ENCODE measurements at regions not wholly inside any gene's neighbourhood (a gene's known extent, or its start where the extent isn't known, plus 50 kb on each side); places are given as distances from the start of the nearest gene placed in this dataset.

DNA sequence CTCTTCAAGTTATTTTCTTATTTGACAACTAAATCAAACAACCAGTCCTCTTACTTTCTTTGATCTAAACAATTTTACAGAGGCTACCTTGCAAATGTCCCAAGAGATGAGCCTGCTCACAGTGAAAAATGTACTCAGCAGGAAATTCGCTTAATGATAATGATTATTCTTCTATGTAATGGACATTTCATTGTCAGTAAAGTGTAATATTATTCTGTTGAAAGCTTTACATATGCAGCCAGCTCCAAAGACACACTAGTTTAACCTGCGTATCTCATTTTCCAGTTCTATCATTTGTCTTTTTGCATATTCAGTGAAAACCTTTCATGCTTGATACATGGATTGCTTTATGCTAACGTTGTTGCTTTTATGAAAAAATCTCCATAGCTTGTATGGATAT, 758.7 kb upstream of the ZNF608 start:
- DNase-seq (ENCODE audit: low read depth in 2 of 2), result no peak

DNA sequence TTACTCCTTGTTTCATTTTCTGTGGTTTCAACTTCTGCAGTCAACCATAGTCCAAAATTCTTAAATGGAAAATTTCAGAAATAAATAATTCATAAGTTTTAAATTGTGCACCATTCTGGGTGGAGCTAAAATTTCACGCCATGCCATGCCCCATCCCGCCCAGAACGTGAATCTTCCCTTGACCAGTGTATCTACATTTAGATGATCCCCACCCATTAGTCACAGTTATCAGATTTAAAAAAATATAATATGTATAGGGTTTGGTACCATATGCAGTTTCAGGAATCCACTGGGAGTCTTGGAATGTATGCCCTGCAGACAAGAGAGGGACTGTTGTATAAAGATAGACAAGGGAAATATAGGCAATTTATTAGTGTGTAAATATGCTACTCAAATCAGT, 759.7 kb upstream of the ZNF608 start:
- DNase-seq (ENCODE audit: low read depth in 2 of 2), result no peak

DNA sequence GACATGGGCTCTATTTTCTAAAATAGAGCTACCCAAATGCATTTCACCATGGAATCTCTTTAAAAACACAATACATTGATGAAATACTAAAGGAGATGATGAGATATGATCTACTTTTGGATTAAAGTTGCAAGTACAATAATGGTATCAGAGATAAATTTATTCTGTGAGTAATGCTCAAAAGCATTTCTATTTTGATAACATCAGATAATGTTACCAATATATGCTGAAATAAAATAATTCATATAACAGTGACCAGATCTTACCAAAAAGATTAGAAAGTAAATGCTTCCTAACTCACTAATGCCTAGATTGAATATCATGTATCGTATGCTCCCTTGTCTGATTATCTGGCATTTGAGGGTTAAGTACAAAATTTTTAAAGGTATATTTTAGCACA, 761.8 kb upstream of the ZNF608 start:
- no peak for DNase-seq (ENCODE audit: low read depth in 2 of 2)

DNA sequence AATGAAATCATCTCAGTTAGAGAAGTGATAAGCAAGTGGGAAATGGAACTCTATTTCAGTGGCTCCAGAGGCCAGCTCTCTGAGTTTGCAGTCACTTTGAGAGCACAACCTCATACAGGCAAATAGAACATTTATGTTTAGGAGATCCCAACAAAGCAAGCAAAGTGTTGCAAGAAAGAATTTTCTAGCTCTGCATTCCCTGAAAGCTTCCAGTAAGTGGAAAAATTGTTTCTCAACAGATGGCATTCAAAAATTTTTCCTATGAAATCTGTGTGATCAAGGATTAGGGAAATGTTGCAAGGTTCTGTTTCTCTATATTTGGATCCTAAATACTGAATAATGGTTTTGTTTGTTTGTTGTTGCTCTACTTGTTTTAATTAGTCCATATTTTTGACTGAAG, 764.2 kb upstream of the ZNF608 start:
- DNase-seq (ENCODE audit: low read depth in 2 of 2), result no peak

DNA sequence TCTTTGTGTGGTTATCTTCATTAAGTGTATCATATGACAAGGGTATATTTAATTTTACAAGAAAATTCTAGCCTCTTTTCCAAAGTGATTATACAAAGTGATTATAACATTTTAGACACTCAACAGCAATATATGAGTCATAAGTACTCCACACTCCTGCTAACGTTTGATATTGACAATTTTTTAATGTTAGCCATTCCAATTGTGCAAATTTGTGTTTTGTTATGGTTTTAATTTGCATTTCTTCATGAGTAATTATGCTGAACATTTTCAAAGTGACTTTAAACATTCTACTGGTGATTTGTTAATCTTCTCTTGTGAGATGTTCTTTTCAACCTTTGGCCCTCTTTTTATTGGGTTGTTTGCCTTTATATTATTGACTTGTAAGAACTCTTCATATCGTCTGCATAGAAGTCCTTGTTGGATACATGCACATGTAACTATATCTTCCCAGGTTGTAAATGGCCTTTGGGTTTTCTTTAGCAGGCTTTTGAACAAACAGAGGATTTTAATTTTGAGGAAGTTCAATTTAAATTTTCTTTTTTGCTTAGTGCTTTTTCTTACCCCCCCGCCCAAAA, 771.6 kb upstream of the ZNF608 start:
- DNase-seq (ENCODE audit: low read depth in 2 of 2), result no peak

DNA sequence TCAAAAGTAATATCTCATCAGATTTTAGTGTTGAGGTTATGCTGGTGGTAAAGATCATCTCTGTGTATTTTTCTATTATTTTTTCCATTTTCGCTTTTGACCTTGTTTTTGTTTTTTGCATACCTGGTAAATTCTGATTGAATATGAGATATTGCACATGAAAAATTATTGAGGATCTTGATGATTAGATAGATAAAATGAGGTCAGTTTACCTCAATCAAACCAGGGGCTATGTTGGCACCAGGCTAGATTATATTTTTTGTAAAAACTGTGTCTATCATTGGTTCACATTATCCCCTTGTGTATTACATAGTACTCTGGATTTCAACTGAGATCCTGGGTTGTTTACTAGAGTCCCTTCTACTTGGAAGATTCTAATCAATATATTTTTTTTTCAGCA, 774.9 kb upstream of the ZNF608 start:
- no peak for DNase-seq (ENCODE audit: low read depth in 2 of 2)

DNA sequence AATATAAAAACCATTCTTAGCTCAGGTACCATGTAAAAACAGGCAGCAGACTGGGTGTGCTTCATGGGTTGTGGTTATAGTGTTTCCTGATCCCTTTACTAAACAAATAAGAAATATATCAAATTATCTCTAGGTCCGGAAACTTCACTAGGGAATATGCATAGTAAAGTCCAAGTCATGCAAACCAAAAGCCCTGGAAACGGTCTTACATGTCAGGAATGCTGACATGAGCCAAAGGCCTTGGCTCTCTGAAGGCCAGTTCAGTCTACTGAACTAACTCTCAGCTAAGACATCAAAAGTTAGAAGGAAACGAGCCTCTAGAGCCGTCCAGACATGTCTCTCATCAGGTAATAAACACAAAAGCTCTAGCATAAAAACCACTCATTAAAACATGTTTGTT, 778.9 kb upstream of the ZNF608 start:
- DNase-seq (ENCODE audit: low read depth in 2 of 2), result no peak

DNA sequence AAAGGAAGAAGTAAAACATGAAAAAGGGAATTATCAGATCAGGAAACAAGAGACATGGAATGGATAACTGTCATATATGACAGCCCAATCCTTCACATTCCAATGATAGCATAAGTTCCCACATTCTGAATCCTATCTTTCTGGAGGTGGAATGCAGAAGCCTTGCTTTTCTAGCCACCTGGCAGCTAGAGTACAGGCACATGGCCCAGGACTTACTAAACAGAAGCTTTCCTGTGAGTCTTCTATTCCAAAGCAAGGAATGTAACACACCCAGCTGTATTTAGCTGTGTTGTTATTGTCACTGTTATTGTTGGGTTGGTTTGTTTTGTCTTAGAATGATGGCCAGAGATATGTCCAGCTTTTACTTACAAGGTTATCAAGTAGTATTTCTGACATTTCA, 780.5 kb upstream of the ZNF608 start:
- DNase-seq (ENCODE audit: low read depth in 2 of 2), result no peak

DNA sequence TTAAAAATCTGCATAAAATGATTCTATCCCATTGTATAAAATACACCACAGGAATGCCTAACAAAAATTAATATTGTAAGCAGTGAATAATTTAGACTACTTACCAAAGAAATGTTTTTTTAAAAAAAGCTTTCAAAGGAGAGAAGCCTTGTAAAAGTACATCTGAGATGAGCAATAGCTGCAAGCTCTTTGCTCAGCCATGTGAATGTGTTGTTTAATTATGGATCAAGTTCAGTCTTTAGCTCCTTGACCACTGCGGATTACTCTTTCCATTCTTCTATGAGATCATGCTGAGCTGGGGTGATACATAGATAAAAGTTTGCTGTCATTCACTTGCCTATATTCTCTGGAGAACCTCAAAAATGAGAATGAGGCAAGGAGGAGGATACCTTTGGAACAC, 782.4 kb upstream of the ZNF608 start:
- DNase-seq (ENCODE audit: low read depth in 2 of 2), result no peak

DNA sequence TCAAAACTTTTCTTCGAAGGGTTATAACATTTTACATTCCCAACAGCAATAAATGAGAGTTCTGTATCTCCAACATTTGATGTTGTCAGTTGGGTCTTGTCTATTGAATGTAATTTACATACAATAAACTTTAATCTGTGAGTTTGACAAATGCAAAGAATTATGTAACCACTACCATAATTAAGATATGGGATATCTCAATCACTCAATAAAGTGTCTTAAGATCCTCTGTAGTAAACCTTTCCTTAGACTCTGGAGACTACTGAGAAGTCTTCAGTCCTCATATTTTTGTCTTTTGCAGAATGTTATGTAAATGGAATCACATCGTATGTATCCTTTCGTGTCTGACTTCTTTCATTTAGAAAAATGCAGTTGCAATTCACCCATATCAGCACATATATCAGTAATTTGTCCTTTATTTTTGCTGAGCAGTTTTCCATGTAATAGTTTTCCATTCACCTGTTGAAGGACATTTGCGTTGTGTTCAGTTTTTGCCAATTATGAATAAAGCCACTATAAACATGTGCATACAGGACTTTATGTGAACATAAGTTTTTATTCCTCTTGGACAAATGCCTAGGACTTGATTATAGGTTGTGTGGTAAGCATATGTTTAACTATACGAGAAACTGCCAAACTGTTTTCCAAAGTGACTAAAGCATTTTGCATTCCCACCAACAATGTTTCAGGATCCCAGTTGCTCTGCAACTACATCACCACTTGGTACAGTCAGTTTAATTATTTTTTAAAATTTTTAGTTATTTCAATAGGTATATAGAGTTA, 784.6 kb upstream of the ZNF608 start:
- no peak for DNase-seq (ENCODE audit: low read depth in 2 of 2)

DNA sequence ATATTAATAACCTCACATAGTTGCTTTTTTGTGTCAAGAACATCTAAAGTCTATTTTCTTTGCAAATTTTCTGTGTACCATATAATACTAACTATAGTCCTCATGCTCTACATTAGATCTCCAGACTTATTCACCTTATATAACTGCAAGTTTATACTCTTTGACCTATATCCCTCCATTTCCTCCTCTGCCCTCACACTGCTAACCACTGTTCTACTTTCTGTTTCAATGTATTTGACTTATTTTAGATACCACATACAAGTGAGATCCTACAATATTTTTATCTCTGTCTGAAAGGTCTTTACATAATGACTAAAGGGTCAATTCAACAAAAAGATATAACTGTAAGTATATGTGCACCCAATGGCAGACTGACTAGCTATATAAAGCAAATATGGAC, 789.7 kb upstream of the ZNF608 start:
- no peak for DNase-seq (ENCODE audit: low read depth in 2 of 2)

DNA sequence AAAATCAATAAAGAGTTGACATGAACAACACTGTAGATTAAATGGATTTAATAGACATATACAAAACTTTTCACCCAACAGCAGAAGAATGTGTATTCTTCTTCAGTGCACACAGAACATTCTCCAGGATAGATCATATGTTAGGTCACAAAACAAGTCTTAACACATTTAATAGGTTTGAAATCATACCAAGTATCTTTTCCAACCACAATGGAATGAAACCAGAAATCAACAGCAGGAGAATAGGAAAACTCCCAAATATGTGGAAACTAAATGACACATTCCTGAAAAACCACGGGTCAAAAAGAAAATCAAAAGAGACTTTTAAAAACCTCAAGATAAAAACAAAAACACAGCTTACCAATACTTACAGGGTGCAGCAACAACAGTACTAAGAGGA, 790.1 kb upstream of the ZNF608 start:
- no peak for DNase-seq (ENCODE audit: low read depth in 2 of 2)

DNA sequence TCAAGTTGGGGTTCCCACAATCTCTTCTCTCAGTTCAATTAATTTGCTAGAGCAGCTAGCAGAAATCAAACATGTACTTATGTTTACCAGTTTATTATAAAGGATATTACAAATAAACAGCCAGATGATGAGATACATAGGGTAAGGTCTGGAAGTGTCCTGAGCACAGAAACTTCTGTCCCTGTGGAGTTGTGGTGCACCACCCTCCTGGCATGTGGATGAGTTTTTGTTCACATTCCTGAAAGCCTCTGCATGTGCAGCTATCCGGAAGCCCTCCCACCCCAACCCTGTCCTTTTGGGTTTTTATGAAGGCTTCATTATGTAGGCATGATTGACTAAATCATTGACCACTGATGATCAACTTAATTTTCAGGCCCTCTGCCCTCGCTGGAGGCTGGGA, 791.2 kb upstream of the ZNF608 start:
- DNase-seq (ENCODE audit: low read depth in 2 of 2), result no peak

DNA sequence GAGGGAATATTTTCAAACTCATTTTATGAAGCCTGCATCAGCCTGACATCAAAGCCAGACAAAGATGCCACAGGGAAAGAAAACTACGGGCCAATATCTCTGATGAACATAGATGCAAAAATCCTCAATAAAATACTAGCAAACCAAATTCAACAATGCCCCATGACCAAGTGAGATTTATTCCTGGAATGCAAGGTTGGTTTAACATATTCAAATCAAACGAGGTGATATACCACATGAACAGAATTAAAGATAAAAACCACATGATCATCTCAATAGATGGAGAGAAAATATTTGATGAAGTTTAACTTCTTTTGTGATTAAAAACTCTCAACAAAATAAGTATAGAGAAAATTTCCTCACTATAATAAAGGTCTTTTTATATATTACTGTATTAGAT, 792.0 kb upstream of the ZNF608 start:
- DNase-seq (ENCODE audit: low read depth in 2 of 2), result no peak

DNA sequence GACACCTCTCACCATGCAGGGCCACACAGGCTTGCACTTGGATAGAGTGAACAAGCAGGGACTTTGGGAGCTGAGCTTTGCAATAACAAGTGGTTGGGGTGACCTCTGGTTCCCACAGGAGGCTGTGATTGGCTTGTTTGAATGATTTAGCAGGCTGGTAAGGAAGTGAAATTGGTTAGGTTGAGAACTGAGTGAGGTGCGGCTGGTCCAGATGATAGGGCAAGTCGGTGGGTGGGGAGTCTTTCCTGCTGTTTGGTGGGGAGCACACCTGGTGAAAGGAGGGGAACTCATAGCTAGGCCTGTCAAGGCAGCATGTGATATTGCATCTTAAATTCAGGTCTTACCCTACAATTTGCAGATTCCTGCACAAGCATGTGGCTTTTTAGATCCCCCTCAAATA, 794.6 kb upstream of the ZNF608 start:
- no peak for DNase-seq (ENCODE audit: low read depth in 2 of 2)

DNA sequence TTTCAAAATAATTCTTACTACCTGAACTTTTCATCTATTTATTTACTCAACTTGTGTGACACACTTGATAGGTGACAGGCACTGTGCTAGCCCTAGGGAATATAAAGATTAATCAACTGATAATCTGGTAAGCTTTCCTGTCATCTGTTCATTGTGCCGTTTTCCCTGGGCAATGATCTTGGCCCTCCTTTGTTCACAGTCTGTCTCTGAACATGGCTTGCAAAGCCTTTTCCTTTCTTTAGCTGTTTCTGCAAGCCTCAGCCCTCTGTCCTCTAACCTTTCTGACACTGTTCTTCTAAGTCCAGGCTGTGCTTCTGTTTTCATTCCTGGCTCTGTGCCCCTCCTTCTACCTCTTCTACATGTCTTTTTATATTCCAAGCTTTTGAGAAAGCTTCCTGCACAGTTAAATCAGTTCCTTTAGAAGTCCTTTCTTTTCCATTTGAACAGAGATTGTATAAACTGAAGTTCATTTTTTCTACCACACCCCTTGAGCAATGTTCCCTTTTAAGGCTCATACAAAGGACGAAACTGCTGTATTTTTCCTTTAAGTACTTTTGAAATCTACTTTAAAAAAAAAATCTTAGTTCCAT, 803.0 kb upstream of the ZNF608 start:
- DNase-seq (ENCODE audit: low read depth in 2 of 2), result no peak

DNA sequence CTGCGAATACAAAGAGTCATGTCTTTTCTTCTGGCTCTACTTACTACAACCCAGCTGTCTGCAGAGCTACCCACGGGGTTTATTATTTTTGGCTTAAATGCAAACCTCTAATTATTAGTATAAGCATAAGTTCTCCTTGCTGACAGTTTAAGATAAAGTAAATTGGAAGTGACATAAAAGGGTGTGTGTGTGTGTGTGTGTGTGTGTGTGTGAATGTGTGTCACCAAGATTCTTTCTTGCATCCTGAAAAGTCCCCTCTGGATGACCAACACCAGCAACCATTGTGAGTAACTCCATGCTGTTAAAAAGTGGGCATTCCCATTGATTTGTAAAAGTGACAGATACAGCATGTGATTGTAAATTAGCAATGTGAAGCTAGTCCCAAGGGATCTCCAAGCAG, 803.8 kb upstream of the ZNF608 start:
- DNase-seq (ENCODE audit: low read depth in 2 of 2), result no peak

DNA sequence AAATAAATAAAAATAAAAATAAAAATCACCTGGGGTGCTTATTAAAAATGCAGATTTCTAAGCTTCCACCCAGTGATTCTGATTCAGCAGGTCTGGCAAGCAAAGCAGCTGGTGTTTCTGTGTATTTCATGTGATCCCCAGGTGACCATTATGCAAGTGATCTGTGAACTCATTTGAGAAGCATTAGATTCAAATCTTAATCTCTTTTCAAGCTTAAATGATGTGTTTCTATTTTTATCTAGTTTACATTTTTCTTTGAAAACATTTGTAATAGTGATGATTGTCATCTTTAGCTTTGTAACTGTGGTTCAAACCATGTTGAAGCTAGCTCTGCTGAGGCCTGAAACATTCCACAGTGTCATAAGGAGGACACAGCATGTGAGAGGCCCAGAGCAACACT, 804.8 kb upstream of the ZNF608 start:
- no peak for DNase-seq (ENCODE audit: low read depth in 2 of 2)

DNA sequence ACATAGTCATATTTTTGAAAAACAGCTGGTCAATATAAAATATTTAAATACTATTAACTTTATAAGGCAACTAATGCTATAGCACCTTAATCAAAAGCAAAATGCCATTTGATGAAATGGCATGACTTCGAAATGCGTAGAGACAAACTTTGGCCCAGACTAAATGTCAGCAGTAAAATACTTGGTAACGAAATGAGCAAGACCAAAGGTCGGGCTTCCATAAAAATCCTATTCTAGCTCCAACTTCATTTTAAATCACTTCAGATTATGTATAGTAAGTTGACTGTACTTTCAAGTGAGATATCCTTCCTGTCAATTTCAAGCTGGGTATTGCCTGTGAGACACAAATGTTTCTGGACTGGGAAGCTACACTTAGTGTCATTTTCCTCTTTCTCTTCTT, 805.4 kb upstream of the ZNF608 start:
- DNase-seq (ENCODE audit: low read depth in 2 of 2), result no peak

DNA sequence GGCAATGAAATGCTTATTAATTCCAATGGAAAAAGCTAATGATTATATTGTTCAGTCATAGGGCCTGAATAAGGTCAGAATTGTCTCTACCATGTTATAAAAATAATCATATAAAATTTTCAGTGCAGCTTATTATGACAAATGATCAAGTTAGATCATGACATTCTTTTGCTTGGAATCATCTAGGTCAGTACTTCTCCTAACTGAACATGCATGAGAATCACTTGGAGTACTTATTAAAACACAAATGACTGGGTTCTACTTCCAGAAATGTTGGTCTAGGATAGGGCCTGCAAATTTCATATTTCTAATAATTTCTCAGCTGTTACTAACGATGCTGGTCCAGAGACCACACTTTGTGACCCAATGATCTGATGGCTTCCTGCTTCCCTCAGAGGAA, 806.0 kb upstream of the ZNF608 start:
- DNase-seq (ENCODE audit: low read depth in 2 of 2), result no peak

DNA sequence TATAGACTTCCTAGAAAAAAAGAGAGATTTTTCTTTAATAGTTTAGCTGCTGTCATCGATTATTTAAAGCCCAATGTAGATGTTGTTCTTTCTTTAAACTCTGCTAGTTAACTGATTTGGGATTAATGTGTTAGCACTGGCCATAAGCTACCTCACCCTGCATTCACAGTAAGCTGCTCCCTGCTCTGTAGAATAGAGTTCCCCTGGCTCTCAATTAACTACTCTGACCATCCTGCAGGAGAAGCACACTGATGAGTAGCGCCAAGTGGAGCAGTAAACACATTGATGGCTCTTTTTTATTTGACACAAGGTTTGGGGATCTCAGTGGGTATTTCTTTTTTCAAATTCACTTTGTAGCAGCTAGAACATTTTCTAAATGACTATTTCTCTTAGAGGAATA, 807.9 kb upstream of the ZNF608 start:
- DNase-seq (ENCODE audit: low read depth in 2 of 2), result no peak

DNA sequence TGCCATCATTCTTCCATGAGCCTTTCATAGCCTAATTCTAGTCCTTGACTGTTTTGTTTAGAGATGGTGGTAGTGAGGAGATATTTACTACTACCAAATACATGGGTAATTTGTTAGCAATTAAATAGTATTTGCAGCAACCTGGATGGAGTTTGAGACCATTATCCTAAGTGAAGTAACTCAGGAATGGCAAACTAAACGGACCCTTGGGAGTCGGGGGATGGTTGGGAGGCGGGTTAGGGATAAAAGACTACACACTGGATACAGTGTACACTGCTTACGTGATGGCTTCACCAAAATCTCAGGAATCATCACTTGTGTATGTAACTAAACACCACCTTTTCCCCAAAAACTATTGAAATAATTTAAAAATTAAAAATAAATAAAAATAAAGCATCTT, 809.2 kb upstream of the ZNF608 start:
- no peak for DNase-seq (ENCODE audit: low read depth in 2 of 2)

DNA sequence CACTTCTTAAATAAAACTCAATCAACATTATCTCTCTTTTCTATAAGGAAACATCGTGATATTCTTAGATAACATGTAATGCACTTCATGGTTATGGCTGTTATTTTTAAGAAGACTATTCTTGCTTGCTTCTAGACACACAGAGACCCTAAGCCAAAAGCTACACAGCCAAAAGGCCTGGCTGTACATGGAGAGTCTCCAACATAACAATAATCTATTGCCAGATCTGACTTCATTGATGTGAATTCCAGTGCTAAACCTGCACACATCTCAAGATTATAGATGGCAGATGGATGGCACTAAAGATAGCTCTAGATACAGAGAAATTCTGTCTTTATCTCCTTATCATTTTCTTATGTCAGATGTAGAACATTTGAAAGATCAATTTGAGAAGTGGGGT, 811.6 kb upstream of the ZNF608 start:
- DNase-seq (ENCODE audit: low read depth in 2 of 2), result no peak

DNA sequence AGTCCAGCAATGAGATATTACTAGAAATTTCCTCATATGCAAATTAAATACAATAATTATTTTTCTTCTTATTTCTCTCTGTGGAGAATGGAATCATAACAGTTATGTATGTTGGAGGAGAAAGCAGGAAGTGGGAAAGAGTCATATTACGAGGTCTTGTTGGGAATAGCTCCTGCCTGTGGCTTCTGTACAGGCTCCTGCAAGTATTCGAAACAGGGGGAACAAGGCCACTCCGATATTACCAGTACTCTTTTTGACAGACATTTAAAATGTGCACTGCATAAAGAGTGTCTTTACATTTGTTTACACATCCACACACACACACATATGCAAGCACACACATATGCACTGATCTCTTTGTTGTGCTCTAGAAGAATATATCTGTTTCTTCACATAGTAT, 812.0 kb upstream of the ZNF608 start:
- no peak for DNase-seq (ENCODE audit: low read depth in 2 of 2)

All from stimulated activated CD8-positive, alpha-beta memory T cell treated with anti-CD3 and anti-CD28 coated beads, Interleukin-2, amount 100 ng/mL, for 1 hour (primary cell).